HFFc6 (cell line): ENCODE measurements at regions not wholly inside any gene's neighbourhood (a gene's known extent, or its start where the extent isn't known, plus 50 kb on each side); places are given as distances from the start of the nearest gene placed in this dataset.

Experiments used
- DNase-seq: peaks from one replicate; pipeline ENCODE4 v3.0.0-alpha.2; 2018
- H3K27ac Mint-ChIP-seq: 2 replicates; pipeline ENCODE4 v1.8.0; 2020; ENCODE audit warnings: mild to moderate bottlenecking, mixed read lengths
- H3K27me3 Mint-ChIP-seq: 2 replicates; pipeline ENCODE4 v1.8.0; 2021; ENCODE audit warnings: mild to moderate bottlenecking, moderate library complexity, mixed read lengths; ENCODE audit not compliant: insufficient read depth
- H3K36me3 Mint-ChIP-seq: 2 replicates; pipeline ENCODE4 v1.8.0; 2021; ENCODE audit warnings: low read depth, mixed read lengths
- H3K4me1 Mint-ChIP-seq: 2 replicates; pipeline ENCODE4 v1.8.0; 2020; ENCODE audit warnings: low read depth, mixed read lengths
- H3K4me3 Mint-ChIP-seq: 2 replicates; pipeline ENCODE4 v1.8.0; 2020; ENCODE audit warnings: mild to moderate bottlenecking, moderate library complexity, mixed read lengths
- H3K9me3 Mint-ChIP-seq: 2 replicates; pipeline ENCODE4 v1.8.0; 2020; ENCODE audit warnings: mild to moderate bottlenecking, mixed read lengths
- CTCF ChIP-seq: fragments of 200-600 bp; sonication (generic); IDR thresholded peaks from 2 replicates; pipeline ENCODE4 v1.5.0; 2021; ENCODE audit warnings: antibody characterized with exemption, mild to moderate bottlenecking

- no peaks in the 10 kb centered on the region for H3K36me3 Mint-ChIP-seq
- no peak overlapping the region for H3K4me3 Mint-ChIP-seq
- H3K4me1 Mint-ChIP-seq = no peaks in the 10 kb centered on the region
- no peak for DNase-seq
- H3K9me3 Mint-ChIP-seq = peaks cover 48% of the 10 kb centered on the region
- no peaks in the 10 kb centered on the region for H3K27me3 Mint-ChIP-seq
- TF ChIP-seq CTCF = no peak
- no peak overlapping the region for H3K27ac Mint-ChIP-seq
Observed at GRCh38 chr14:40697231-40697630, 909.4 kb upstream of the LRFN5 start.

- Mint-ChIP-seq H3K36me3 (no peaks in the 10 kb centered on the region), H3K4me1 (no peaks in the 10 kb centered on the region), H3K27me3 (no peaks in the 10 kb centered on the region), H3K4me3 (no peak overlapping the region), H3K27ac (no peak overlapping the region), H3K9me3 (peaks cover 39% of the 10 kb centered on the region)
- no peak for DNase-seq
- TF ChIP-seq CTCF = no peak
Observed at GRCh38 chr14:40694023-40694422, 912.7 kb upstream of the LRFN5 start.

DNA sequence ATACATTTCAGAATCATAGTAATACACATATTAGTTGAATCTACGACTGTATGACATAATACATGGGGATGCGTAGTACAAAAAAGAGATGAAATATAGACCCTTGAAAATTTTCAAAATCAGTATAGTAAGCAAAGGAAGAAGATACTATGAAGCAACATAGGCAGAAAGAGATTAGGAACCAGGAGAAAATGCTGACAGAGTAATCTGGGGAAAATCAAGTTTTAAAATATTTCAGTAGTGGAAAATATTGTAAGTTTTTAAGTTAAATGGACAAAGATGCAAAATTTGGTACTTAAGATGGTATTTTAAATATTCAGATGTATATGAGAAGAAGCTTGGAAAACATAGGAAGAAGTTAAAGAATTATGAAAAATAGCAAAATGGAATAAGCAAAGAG lies 915.6 kb upstream of the LRFN5 start:
- TF ChIP-seq CTCF = no peak

GRCh38 chr14:40685764-40686163 lies 920.9 kb upstream of the LRFN5 start:
- H3K4me1 Mint-ChIP-seq = no peaks in the 10 kb centered on the region

More for the DNA sequence above, 915.6 kb upstream of the LRFN5 start:
- H3K36me3 Mint-ChIP-seq = no peaks in the 10 kb centered on the region
- DNase-seq = no peak
- no peaks in the 10 kb centered on the region for H3K27me3 Mint-ChIP-seq
- no peak overlapping the region for H3K4me3 Mint-ChIP-seq
- H3K9me3 Mint-ChIP-seq = peaks cover 28% of the 10 kb centered on the region
- no peak overlapping the region for H3K27ac Mint-ChIP-seq
- H3K4me1 Mint-ChIP-seq = no peaks in the 10 kb centered on the region

GRCh38 chr14:40684328-40684727 lies 922.3 kb upstream of the LRFN5 start:
- no peak for DNase-seq
- Mint-ChIP-seq H3K27me3 (no peaks in the 10 kb centered on the region), H3K36me3 (no peaks in the 10 kb centered on the region), H3K4me3 (no peak overlapping the region), H3K4me1 (no peaks in the 10 kb centered on the region), H3K27ac (no peak overlapping the region), H3K9me3 (peaks cover 41% of the 10 kb centered on the region)
- no peak for TF ChIP-seq CTCF

More at GRCh38 chr14:40685764-40686163, 920.9 kb upstream of the LRFN5 start:
- Mint-ChIP-seq H3K4me3 (no peak overlapping the region), H3K9me3 (peaks cover 37% of the 10 kb centered on the region), H3K36me3 (no peaks in the 10 kb centered on the region), H3K27me3 (no peaks in the 10 kb centered on the region), H3K27ac (no peak overlapping the region)
- no peak for TF ChIP-seq CTCF
- no peak for DNase-seq
